GM10266 (cell line): ENCODE measurements at regions not wholly inside any gene's neighbourhood (a gene's known extent, or its start where the extent isn't known, plus 50 kb on each side); places are given as distances from the start of the nearest gene placed in this dataset.

ENCODE experiments used
- DNase-seq: peaks from one replicate; pipeline ENCODE4 v3.0.0; 2012; ENCODE audit errors: extremely low spot score
- CTCF ChIP-seq: IDR thresholded peaks from 2 replicates; pipeline ENCODE4 v1.5.1; 2012; ENCODE audit warnings: mild to moderate bottlenecking, low read depth; ENCODE audit not compliant: control insufficient read depth, insufficient read depth; ENCODE audit errors: missing control alignments

- no peak for DNase-seq
- TF ChIP-seq CTCF = no peak
Measured at GRCh38 chr3:35067750-35068149, 571.6 kb upstream of the ARPP21 start.

- no peak for TF ChIP-seq CTCF
- no peak for DNase-seq
Measured at GRCh38 chr3:35070088-35070487, 569.2 kb upstream of the ARPP21 start.

- DNase-seq = no peak
- TF ChIP-seq CTCF = no peak
Measured at GRCh38 chr3:35071772-35072171, 567.6 kb upstream of the ARPP21 start.

DNA sequence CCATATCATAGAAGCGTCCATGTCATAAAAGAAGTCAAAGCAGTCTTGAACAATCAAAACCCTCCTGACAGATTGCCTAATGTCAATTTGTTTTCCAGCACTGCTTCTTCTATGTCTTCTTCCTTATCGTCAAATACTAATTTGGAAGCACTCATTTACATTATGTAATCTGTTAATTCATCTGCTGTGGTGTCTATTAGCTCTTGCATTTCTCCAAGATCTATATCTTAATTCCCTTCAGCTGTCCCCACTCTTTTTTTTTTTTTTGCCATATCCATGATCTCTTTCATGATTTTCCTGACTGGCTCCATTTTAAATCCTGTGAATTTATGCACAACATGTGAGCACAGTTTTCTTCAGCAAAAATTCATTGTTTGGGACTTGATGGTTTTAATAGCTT is 560.5 kb upstream of the ARPP21 start:
- no peak for TF ChIP-seq CTCF
- no peak for DNase-seq

DNA sequence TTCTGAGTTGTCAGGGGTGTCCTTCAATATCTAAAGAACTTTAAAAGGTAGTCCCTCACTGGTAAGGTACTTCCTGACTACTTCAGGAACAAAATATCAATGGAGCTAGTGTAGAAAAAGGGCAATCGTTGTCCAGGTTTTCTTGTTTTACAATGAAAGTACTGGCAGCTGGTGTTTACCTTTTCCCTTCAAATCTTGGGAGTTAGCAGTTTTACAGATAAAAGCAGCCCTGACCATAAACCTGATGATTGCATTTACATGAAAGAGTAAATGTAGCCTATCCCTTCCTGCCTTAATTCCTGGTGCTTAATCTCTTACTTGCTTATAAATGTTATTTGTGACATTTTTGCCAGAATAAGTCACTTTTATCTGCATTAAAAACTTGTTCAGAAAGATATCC is 559.9 kb upstream of the ARPP21 start:
- TF ChIP-seq CTCF = no peak
- no peak for DNase-seq

DNA sequence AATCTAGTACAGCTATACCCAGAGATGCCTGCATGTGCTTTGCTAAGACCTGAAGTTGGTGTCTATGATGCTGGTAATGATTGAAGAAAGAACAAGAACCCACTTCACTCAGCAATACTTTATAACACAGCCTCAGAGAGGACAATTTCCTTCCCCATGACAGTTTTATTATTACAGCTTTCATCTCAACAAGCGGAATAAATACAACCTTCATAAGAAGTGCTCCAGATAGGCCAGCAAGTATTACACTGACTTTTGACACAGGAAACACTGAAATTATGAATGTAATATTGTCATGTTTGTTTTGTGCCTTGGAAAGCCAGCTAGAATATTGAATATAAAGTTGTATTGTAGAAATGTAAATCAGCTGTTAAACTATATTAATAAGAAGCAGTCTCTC is 557.4 kb upstream of the ARPP21 start:
- DNase-seq = no peak
- no peak for TF ChIP-seq CTCF

DNA sequence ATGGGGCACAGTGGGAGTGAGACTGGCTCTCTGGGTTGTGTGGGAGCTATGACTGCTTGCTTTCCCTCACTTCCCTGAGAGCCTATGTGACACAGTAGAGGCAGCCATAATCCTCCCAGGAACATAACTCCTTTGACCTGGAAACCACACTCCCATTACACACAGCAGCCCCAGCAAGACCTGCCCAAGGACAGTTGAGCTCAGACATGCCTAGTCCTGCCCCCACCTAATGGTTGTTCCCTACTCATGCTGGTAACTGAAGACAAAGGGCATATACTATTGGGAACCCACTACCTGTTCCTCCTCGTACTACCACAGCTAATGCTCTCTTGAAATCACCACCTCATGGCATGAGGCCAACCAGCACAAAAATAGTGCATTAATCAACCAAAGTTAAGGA is 550.4 kb upstream of the ARPP21 start:
- TF ChIP-seq CTCF = no peak

More for the DNA sequence above, 550.4 kb upstream of the ARPP21 start:
- DNase-seq = no peak
